COLO668 (cell line): ENCODE measurements at regions not wholly inside any gene's neighbourhood (a gene's known extent, or its start where the extent isn't known, plus 50 kb on each side); places are given as distances from the start of the nearest gene placed in this dataset.

Source experiments
- DNase-seq: peaks from one replicate; lab custom pipeline; 2025; ENCODE audit not compliant: unreplicated experiment; lab: John Stamatoyannopoulos, UW

- DNase-seq = no peak
Observed at GRCh38 chr18:71025505-71026225, 736.8 kb downstream of the SOCS6 start.

GRCh38 chr18:71022389-71022788 is 733.5 kb downstream of the SOCS6 start:
- no peak for DNase-seq

GRCh38 chr18:71021030-71021362 is 732.2 kb downstream of the SOCS6 start:
- DNase-seq = no peak

GRCh38 chr18:71020342-71021029 is 731.6 kb downstream of the SOCS6 start:
- DNase-seq = no peak

GRCh38 chr18:71018816-71019215 is 730.0 kb downstream of the SOCS6 start:
- DNase-seq = no peak

- DNase-seq = no peak
Observed at GRCh38 chr18:71012789-71013188, 723.9 kb downstream of the SOCS6 start.

- DNase-seq = no peak
Observed at GRCh38 chr18:71011389-71011788, 722.5 kb downstream of the SOCS6 start.

- DNase-seq = no peak
Observed at GRCh38 chr18:71008257-71008656, 719.4 kb downstream of the SOCS6 start.

GRCh38 chr18:71001597-71001996 is 712.8 kb downstream of the SOCS6 start:
- no peak for DNase-seq

- DNase-seq = no peak
Observed at GRCh38 chr18:70998490-70998889, 709.6 kb downstream of the SOCS6 start.

- DNase-seq = no peak
Observed at GRCh38 chr18:70994116-70994515, 705.3 kb downstream of the SOCS6 start.

GRCh38 chr18:70991577-70991976 is 702.7 kb downstream of the SOCS6 start:
- no peak for DNase-seq

- no peak for DNase-seq
Observed at GRCh38 chr18:70985948-70986347, 697.1 kb downstream of the SOCS6 start.

- no peak for DNase-seq
Observed at GRCh38 chr18:70982292-70982691, 693.4 kb downstream of the SOCS6 start.

GRCh38 chr18:70981400-70982140 is 692.7 kb downstream of the SOCS6 start:
- peak; percentile 37 for DNase-seq

- DNase-seq = no peak
Observed at GRCh38 chr18:70973626-70974025, 684.8 kb downstream of the SOCS6 start.

GRCh38 chr18:70966419-70966818 is 677.6 kb downstream of the SOCS6 start:
- DNase-seq = no peak

- no peak for DNase-seq
Observed at GRCh38 chr18:70961939-70962338, 673.1 kb downstream of the SOCS6 start.

GRCh38 chr18:70956554-70956953 is 667.7 kb downstream of the SOCS6 start:
- DNase-seq = no peak

- DNase-seq = no peak
Observed at GRCh38 chr18:70936160-70936559, 647.3 kb downstream of the SOCS6 start.

GRCh38 chr18:70931942-70932814 is 643.3 kb downstream of the SOCS6 start:
- DNase-seq = no peak
